Spleen (tissue), 11 donors: ENCODE measurements at regions not wholly inside any gene's neighbourhood (a gene's known extent, or its start where the extent isn't known, plus 50 kb on each side); places are given as distances from the start of the nearest gene placed in this dataset.

Source experiments
- DNase-seq: peaks from one replicate; pipeline ENCODE4 v3.0.0-alpha.2; 2020
- H3K27ac ChIP-seq, 8 donors: fragments of 200-600 bp; sonication (generic) in 7 of 8; 1 replicate in 4 of 8; 2 replicates in 4 of 8; pipeline versions ENCODE4 v1.5.0 to v1.8.0; 2016 to 2021; ENCODE audit warnings: inconsistent platforms in 4 of 8, mild to moderate bottlenecking in 4 of 8, moderate library complexity in 1 of 8
- H3K27me3 ChIP-seq, 7 donors: fragments of 200-600 bp; sonication (generic) in 6 of 7; replicated peaks in 1 of 7; 1 replicate in 4 of 7; 2 replicates in 3 of 7; pipeline versions ENCODE4 v1.5.0 to v1.8.0; 2016 to 2021; ENCODE audit warnings: inconsistent platforms in 3 of 7, mild to moderate bottlenecking in 1 of 7
- H3K36me3 ChIP-seq, 6 donors: fragments of 200-600 bp; sonication (generic) in 5 of 6; 1 replicate in 4 of 6; 2 replicates in 2 of 6; pipeline versions ENCODE4 v1.5.0 to v1.8.0; 2016 to 2021; ENCODE audit warnings: inconsistent platforms in 2 of 6
- H3K4me1 ChIP-seq, 6 donors: fragments of 200-600 bp; sonication (generic) in 5 of 6; 1 replicate in 3 of 6; 2 replicates in 3 of 6; pipeline versions ENCODE4 v1.5.0 to v1.8.0; 2016 to 2021; ENCODE audit warnings: inconsistent platforms in 3 of 6
- H3K4me3 ChIP-seq, 8 donors: fragments of 200-600 bp; sonication (generic) in 7 of 8; 1 replicate in 4 of 8; 2 replicates in 4 of 8; pipeline versions ENCODE4 v1.5.0 to v1.8.0; 2016 to 2021; ENCODE audit warnings: inconsistent platforms in 4 of 8, mild to moderate bottlenecking in 4 of 8, moderate library complexity in 2 of 8
- H3K9me3 ChIP-seq, 8 donors: fragments of 200-600 bp; sonication (generic) in 7 of 8; 1 replicate in 4 of 8; 2 replicates in 4 of 8; pipeline versions ENCODE4 v1.5.0 to v1.8.0; 2016 to 2021; ENCODE audit warnings: inconsistent platforms in 4 of 8
- CTCF ChIP-seq, 11 experiments: fragments of 200-600 bp in 7 of 11; fragments of 450-650 bp in 4 of 11; sonication (generic) in 4 of 11; IDR thresholded peaks in 8 of 11; conservative IDR thresholded peaks in 3 of 11; 1 replicate in 7 of 11; 2 replicates in 4 of 11; pipeline versions ENCODE4 v1.4.0 to v1.8.0; 2016 to 2021; ENCODE audit warnings: antibody characterized with exemption in 11 of 11, inconsistent platforms in 4 of 11, mild to moderate bottlenecking in 1 of 11
- POLR2A ChIP-seq, 3 donors: fragments of 450-650 bp; IDR thresholded peaks; one replicate each; pipeline ENCODE4 v1.5.1; 2017; ENCODE audit warnings: antibody characterized with exemption in 3 of 3, mild to moderate bottlenecking in 1 of 3
- POLR2AphosphoS5 ChIP-seq, 3 donors: sonication (generic); formaldehyde crosslinking; IDR thresholded peaks; one replicate each; pipeline ENCODE4 v1.5.1; 2017; ENCODE audit warnings: antibody characterized with exemption in 3 of 3
- WGBS, 5 donors: extraction: QIAGEN DNeasy Blood & Tissue Kit in 3 of 5; methylation state at CpG; one replicate each; pipeline versions ENCODE4 v1.1.5 to v1.1.7; 2013 to 2018; 5-methylcytosine and 5-hydroxymethylcytosine counted together
- intact Hi-C: fragments of 100-400 bp; cut with DNase I; formaldehyde crosslinking; loops from one replicate; pipeline ENCODE4 v1.15.0; 2023; ENCODE audit warnings: low total_unique reads
- donor health status: healthy with polysubstance abuse.
- donor health status: DM: no; HTN: no; CAD: no; lungs with moderate emphysema.
- donor health status: DM: no; HTN: no; CAD: no.
- donor health status: Bipolar disorder and iron deficiency.
- donor health status: healthy.
- donor health status: DM: no; HTN: no; CAD: no.
- donor health status: DM: yes; HTN: yes; CAD: no.

- H3K36me3 ChIP-seq = no peaks in the 10 kb centered on the region
- WGBS, 5 donors = 82 to 91% (median 90%) methylated on average over 4 of the region's 4 CpGs
- no peaks in the 10 kb centered on the region for H3K27me3 ChIP-seq
- no peaks in the 10 kb centered on the region for H3K4me1 ChIP-seq
- no peak overlapping the region for H3K27ac ChIP-seq
- H3K9me3 ChIP-seq = no peaks in the 10 kb centered on the region
- no peak for TF ChIP-seq POLR2AphosphoS5 (IDR thresholded peaks at IDR 0.05)
- TF ChIP-seq POLR2A (IDR thresholded peaks at IDR 0.05) = no peak
- TF ChIP-seq CTCF (IDR thresholded peaks at IDR 0.05 in 8 of 11, conservative IDR thresholded peaks at IDR 0.05 in 3 of 11) = no peak
- DNase-seq = no peak
- intact Hi-C loops = no loop called here
- H3K4me3 ChIP-seq = no peak overlapping the region
These were observed 381.8 kb upstream of the ADAMTSL1 start for GRCh38 chr9:18092138-18092537.

GRCh38 chr9:18106006-18106560 is 367.9 kb upstream of the ADAMTSL1 start:
- TF ChIP-seq CTCF (IDR thresholded peaks at IDR 0.05 in 8 of 11, conservative IDR thresholded peaks at IDR 0.05 in 3 of 11) (no peak), POLR2A (IDR thresholded peaks at IDR 0.05) (no peak), POLR2AphosphoS5 (IDR thresholded peaks at IDR 0.05) (no peak)
- Histone ChIP-seq H3K9me3 (no peaks in the 10 kb centered on the region), H3K27me3 (no peaks in the 10 kb centered on the region), H3K4me1 (no peaks in the 10 kb centered on the region), H3K4me3 (no peak overlapping the region), H3K36me3 (no peaks in the 10 kb centered on the region), H3K27ac (no peak overlapping the region)
- no peak for DNase-seq
- intact Hi-C loops = no loop called here
- 75 to 81% (median 78%) methylated on average over 4 of the region's 4 CpGs for WGBS, 5 donors

GRCh38 chr9:18109675-18110074 is 364.3 kb upstream of the ADAMTSL1 start:
- H3K4me1 ChIP-seq = no peaks in the 10 kb centered on the region
- DNase-seq = no peak
- no peak for TF ChIP-seq CTCF (IDR thresholded peaks at IDR 0.05 in 8 of 11, conservative IDR thresholded peaks at IDR 0.05 in 3 of 11)
- TF ChIP-seq POLR2AphosphoS5 (IDR thresholded peaks at IDR 0.05) = no peak
- no peak for TF ChIP-seq POLR2A (IDR thresholded peaks at IDR 0.05)
- no peak overlapping the region for H3K27ac ChIP-seq
- H3K4me3 ChIP-seq = no peak overlapping the region
- intact Hi-C loops = no loop called here
- H3K36me3 ChIP-seq = no peaks in the 10 kb centered on the region
- WGBS, 5 donors = 70 to 92% (median 71%) methylated on average over 4 of the region's 4 CpGs
- no peaks in the 10 kb centered on the region for H3K9me3 ChIP-seq
- no peaks in the 10 kb centered on the region for H3K27me3 ChIP-seq

GRCh38 chr9:18111146-18111545 is 362.8 kb upstream of the ADAMTSL1 start:
- Histone ChIP-seq H3K4me1 (no peaks in the 10 kb centered on the region), H3K9me3 (no peaks in the 10 kb centered on the region), H3K27ac (no peak overlapping the region), H3K27me3 (no peaks in the 10 kb centered on the region), H3K36me3 (no peaks in the 10 kb centered on the region), H3K4me3 (no peak overlapping the region)
- no peak for TF ChIP-seq POLR2AphosphoS5 (IDR thresholded peaks at IDR 0.05)
- no peak for TF ChIP-seq CTCF (IDR thresholded peaks at IDR 0.05 in 8 of 11, conservative IDR thresholded peaks at IDR 0.05 in 3 of 11)
- TF ChIP-seq POLR2A (IDR thresholded peaks at IDR 0.05) = no peak
- intact Hi-C loops = no loop called here
- DNase-seq = no peak
